ENCODE measurements at regions not wholly inside any gene's neighbourhood (a gene's known extent, or its start where the extent isn't known, plus 50 kb on each side); places are given as distances from the start of the nearest gene placed in this dataset.
"Not testable (repeated sequence)": the region's sequence is repeated elsewhere in the genome, so short reads cannot be mapped to it uniquely, and the experiment has no call there.

GRCh38 chr14:105878554-105878953 is 352.2 kb downstream of the TMEM121 start:
- in situ Hi-C loops (cut with MboI; ENCODE audit: low pct_unique_long_range_greater_than_20kb, low sequenced_read_pairs, unreplicated experiment): no loop called here
- DNase-seq (ENCODE audit: low spot score): no peak
- TF ChIP-seq, protein P1, sequence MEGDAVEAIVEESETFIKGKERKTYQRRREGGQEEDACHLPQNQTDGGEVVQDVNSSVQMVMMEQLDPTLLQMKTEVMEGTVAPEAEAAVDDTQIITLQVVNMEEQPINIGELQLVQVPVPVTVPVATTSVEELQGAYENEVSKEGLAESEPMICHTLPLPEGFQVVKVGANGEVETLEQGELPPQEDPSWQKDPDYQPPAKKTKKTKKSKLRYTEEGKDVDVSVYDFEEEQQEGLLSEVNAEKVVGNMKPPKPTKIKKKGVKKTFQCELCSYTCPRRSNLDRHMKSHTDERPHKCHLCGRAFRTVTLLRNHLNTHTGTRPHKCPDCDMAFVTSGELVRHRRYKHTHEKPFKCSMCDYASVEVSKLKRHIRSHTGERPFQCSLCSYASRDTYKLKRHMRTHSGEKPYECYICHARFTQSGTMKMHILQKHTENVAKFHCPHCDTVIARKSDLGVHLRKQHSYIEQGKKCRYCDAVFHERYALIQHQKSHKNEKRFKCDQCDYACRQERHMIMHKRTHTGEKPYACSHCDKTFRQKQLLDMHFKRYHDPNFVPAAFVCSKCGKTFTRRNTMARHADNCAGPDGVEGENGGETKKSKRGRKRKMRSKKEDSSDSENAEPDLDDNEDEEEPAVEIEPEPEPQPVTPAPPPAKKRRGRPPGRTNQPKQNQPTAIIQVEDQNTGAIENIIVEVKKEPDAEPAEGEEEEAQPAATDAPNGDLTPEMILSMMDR (IDR thresholded peaks at IDR 0.05; ENCODE audit: extremely low read depth, insufficient read depth, missing control alignments): no peak

- no peak for DNase-seq (ENCODE audit: low spot score)
- in situ Hi-C loops (cut with MboI; ENCODE audit: low pct_unique_long_range_greater_than_20kb, low sequenced_read_pairs, unreplicated experiment): no loop called here
Measured at GRCh38 chr14:105879503-105879866, 353.1 kb downstream of the TMEM121 start.

GRCh38 chr14:105879867-105880561 is 353.6 kb downstream of the TMEM121 start:
- TF ChIP-seq, protein P1 (IDR thresholded peaks at IDR 0.05; ENCODE audit: extremely low read depth, insufficient read depth, missing control alignments): no peak
- in situ Hi-C loops (cut with MboI; ENCODE audit: low pct_unique_long_range_greater_than_20kb, low sequenced_read_pairs, unreplicated experiment): no loop called here
- no peak for DNase-seq (ENCODE audit: low spot score)

More at GRCh38 chr14:105879503-105879866, 353.1 kb downstream of the TMEM121 start:
- TF ChIP-seq, protein P1 (IDR thresholded peaks at IDR 0.05; ENCODE audit: extremely low read depth, insufficient read depth, missing control alignments): no peak

- TF ChIP-seq, protein P1 (IDR thresholded peaks at IDR 0.05; ENCODE audit: extremely low read depth, insufficient read depth, missing control alignments): no peak
- no peak for DNase-seq (ENCODE audit: low spot score)
Measured at GRCh38 chr14:105880616-105881015, 354.2 kb downstream of the TMEM121 start.

DNA sequence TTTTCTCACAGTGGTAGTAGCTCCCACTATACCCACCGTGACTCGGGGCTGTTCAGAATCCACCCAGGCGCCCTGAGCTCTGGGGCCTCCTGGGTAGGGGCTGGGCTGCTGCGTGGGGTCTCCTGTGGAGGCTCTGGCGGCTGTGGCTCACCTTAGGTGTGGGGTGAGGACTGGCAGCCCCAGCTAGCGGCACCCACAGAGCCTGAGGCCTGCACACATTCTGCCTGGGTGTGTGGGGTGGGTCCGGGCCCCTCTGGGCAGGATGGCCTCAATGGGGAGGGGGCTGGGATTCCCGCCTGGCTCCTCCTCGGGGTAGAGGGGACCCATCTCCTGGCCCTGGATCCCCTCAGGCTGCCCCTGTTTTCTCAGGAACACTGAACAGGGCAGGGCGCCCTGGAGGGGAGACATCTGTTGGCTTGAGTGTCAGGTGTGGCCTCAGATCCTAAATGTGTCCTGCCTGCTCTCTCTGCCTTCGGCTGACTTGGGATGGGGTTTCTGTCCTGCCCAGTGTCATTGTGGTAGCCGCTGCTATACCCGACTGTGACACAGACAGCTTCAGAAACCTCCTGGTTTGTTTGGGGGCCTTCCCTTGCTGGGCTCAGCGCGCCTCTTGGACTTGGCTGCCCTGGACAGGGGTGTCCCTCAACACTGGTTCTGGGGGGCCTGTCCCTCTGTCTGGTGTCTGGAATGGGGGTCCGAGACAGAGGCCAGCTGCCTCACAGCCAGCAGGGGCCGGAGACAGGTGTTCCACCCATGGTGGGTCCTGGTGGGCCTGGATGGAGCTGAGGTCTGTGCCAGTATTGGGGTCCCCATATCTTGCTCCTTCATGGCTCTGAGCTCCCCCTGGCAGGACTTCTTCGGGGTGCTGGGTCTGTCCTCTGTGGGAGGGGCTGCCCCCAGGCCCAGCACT is 354.9 kb downstream of the TMEM121 start:
- TF ChIP-seq, protein P1 (IDR thresholded peaks at IDR 0.05; ENCODE audit: extremely low read depth, insufficient read depth, missing control alignments): no peak
- in situ Hi-C loops (cut with MboI; ENCODE audit: low pct_unique_long_range_greater_than_20kb, low sequenced_read_pairs, unreplicated experiment): no loop called here
- DNase-seq (ENCODE audit: low spot score): no peak

More at GRCh38 chr14:105880616-105881015, 354.2 kb downstream of the TMEM121 start:
- in situ Hi-C loops (cut with MboI; ENCODE audit: low pct_unique_long_range_greater_than_20kb, low sequenced_read_pairs, unreplicated experiment): no loop called here

DNA sequence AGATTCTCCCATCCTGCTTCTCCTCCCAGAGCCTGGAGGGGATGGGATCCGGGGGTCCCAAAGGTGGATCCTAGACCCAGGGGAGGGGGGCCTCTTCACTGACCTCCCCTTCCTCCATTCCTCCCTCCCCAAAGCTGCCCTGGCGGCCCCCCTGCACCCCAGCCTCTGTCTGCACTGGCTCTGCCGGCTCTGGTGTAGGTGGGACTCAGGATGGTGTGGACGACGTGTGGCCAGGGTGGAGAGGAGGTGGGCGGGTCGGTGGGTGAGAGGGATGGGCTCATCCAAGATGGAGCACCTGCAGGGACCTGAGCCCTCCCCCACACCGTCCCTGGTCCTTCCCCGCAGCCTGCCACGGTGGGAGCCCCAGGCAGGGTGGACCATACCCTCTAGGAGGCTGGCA is 355.6 kb downstream of the TMEM121 start:
- in situ Hi-C loops (cut with MboI; ENCODE audit: low pct_unique_long_range_greater_than_20kb, low sequenced_read_pairs, unreplicated experiment); DNase-seq (ENCODE audit: low spot score): not testable (repeated sequence)

DNA sequence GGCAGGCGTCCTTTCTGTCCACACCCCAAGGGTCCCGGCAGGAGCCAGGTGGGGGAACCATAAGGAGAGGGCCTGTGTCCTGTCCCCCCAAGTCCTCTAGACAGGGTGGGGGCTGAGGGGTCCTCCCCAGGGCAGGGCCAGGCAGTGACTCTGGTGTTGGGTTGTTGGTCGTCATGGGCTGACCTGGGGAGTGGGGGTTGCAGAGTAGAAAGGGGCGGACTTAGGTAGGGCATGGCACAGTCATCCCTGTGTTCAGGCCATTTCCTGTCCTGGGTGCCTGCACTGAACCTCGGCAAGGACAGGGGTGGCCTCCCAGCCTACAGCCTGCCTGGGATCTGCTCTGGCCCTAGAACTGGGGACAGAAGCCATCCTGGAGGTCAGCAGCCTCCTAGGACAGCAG is 356.2 kb downstream of the TMEM121 start:
- TF ChIP-seq, protein P1 (IDR thresholded peaks at IDR 0.05; ENCODE audit: extremely low read depth, insufficient read depth, missing control alignments): no peak
- in situ Hi-C loops (cut with MboI; ENCODE audit: low pct_unique_long_range_greater_than_20kb, low sequenced_read_pairs, unreplicated experiment): no loop called here
- no peak for DNase-seq (ENCODE audit: low spot score)
